GM12892 (cell line): ENCODE measurements at regions not wholly inside any gene's neighbourhood (a gene's known extent, or its start where the extent isn't known, plus 50 kb on each side); places are given as distances from the start of the nearest gene placed in this dataset.

Experiments used
- POLR2A ChIP-seq: IDR thresholded peaks from 2 replicates; pipeline ENCODE4 v1.6.1; 2011; ENCODE audit warnings: low read depth, low read length, control low read depth
- POLR2AphosphoS5 ChIP-seq: IDR thresholded peaks from 2 replicates; pipeline ENCODE4 v1.6.1; 2011; ENCODE audit warnings: low read depth, low read length, control low read depth

DNA sequence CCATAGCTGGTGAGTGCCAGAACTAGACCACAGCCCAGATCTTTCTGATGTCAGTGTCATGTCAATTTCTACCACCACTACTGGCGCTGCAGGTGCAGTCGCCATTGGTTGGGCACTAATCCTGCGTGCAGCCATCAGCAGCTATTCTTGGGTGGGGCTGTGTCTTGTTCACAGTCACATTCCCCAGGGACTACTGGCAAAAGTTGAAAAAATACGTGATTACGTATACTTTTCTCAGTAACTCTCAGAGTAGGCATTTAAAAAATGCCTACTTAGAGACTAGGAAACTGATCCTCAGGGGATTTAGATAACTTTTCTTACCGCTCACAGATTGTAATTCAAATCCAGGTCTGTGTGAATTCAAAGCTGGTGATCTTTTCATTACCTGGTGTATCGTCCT, 127.7 kb downstream of the ADAMTS15 start:
- TF ChIP-seq POLR2AphosphoS5, result no peak
- no peak for TF ChIP-seq POLR2A
